ENCODE measurements at regions not wholly inside any gene's neighbourhood (a gene's known extent, or its start where the extent isn't known, plus 50 kb on each side); places are given as distances from the start of the nearest gene placed in this dataset.
A peak's percentile ranks its signal among the peaks of the same experiment; 100 is the strongest.

DNA sequence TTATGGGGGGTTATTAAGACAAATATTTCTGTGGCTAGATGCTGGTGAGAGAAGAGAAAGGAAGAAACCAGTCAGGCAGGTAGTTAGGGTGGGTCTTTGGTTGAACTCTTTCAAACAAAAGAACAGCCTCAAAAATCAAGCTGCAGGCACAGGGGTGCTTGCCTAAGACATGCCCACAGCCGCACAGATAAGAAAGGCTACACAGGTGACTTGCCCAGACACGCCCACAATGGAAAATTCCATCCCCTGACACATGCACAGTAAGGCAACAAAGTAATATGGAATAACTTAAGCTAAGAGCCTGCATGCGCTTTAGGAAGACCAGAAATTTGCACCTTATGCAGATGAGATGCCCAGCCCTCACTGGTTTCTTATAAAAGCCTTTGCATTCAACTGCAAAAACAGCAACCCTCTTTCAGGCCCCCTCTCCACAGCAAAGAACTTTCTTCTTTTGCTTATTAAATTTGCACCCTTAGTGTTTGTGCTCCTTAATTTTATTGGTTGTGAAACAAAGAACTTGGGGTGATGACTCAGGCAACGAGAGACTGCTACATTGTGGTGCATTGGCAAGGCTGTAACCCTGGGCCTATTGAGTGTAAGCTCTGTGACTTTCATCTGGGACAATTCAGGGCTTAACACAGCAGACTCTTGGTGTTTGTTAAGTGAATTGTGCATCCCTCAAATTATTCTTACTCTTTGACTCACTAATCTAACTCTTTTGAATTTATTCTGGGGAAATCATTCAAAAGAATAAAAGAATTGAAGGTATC is 149.4 kb downstream of the RPAP3 start:
- 63% methylated on average over 2 of the region's 4 CpGs for WGBS (ENCODE audit: insufficient coverage, low coverage, low lambda C conversion rate, missing lambda C conversion rate)
- Histone ChIP-seq H3K4me1 (no peaks in the 10 kb centered on the region), H3K36me3 (no peaks in the 10 kb centered on the region), H3K4me3 (no peak overlapping the region), H3K27ac (no peak overlapping the region), H3K27me3 (no peaks in the 10 kb centered on the region), H3K9me3 (no peaks in the 10 kb centered on the region)
- intact Hi-C loops (cut with DNase I), result no loop called here
- DNase-seq (no peak), ATAC-seq (no peak)
- TF ChIP-seq, protein P1, sequence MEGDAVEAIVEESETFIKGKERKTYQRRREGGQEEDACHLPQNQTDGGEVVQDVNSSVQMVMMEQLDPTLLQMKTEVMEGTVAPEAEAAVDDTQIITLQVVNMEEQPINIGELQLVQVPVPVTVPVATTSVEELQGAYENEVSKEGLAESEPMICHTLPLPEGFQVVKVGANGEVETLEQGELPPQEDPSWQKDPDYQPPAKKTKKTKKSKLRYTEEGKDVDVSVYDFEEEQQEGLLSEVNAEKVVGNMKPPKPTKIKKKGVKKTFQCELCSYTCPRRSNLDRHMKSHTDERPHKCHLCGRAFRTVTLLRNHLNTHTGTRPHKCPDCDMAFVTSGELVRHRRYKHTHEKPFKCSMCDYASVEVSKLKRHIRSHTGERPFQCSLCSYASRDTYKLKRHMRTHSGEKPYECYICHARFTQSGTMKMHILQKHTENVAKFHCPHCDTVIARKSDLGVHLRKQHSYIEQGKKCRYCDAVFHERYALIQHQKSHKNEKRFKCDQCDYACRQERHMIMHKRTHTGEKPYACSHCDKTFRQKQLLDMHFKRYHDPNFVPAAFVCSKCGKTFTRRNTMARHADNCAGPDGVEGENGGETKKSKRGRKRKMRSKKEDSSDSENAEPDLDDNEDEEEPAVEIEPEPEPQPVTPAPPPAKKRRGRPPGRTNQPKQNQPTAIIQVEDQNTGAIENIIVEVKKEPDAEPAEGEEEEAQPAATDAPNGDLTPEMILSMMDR (IDR thresholded peaks at IDR 0.05), result no peak
- TF ChIP-seq POLR2A (IDR thresholded peaks at IDR 0.05), result no peak

- intact Hi-C loops (cut with DNase I), result no loop called here
- no peaks in the 10 kb centered on the region for H3K27me3 ChIP-seq
- no peaks in the 10 kb centered on the region for H3K4me1 ChIP-seq
- no peak for TF ChIP-seq POLR2A (IDR thresholded peaks at IDR 0.05)
- TF ChIP-seq, protein P1 (IDR thresholded peaks at IDR 0.05), result no peak
- no peak overlapping the region for H3K4me3 ChIP-seq
- no peaks in the 10 kb centered on the region for H3K9me3 ChIP-seq
- DNase-seq, result no peak
- WGBS (ENCODE audit: insufficient coverage, low coverage, low lambda C conversion rate, missing lambda C conversion rate), result 57% methylated on average over 3 of the region's 3 CpGs
- no peak overlapping the region for H3K27ac ChIP-seq
- H3K36me3 ChIP-seq, result no peaks in the 10 kb centered on the region
- no peak for ATAC-seq
These were observed 151.7 kb downstream of the RPAP3 start for GRCh38 chr12:47554046-47554653.

DNA sequence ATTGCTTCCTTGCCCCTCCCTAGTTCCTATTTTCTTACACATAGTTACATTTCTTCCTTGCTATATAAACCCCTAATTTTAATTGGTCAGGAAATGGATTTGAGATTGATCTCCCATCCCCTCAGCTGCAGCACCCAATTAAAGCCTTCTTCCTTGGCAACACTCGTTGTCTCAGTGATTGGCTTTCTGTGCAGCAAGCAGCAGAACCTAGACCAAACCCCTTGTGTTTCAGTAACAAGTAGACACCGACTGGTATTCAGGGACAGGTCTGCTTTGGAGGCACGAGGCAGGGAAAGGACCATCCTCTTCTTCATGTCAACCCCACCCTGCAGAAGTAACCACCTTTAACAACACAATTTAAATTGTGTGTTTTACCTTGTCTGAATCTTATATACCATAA is 152.6 kb downstream of the RPAP3 start:
- no peaks in the 10 kb centered on the region for H3K27me3 ChIP-seq
- H3K9me3 ChIP-seq, result no peaks in the 10 kb centered on the region
- intact Hi-C loops (cut with DNase I), result no loop called here
- H3K4me3 ChIP-seq, result no peak overlapping the region
- DNase-seq (no peak), ATAC-seq (no peak)
- WGBS (ENCODE audit: insufficient coverage, low coverage, low lambda C conversion rate, missing lambda C conversion rate), result 47% methylated on average over 3 of the region's 3 CpGs
- H3K36me3 ChIP-seq, result no peaks in the 10 kb centered on the region
- no peaks in the 10 kb centered on the region for H3K4me1 ChIP-seq
- TF ChIP-seq POLR2A (IDR thresholded peaks at IDR 0.05), result no peak
- TF ChIP-seq, protein P1 (IDR thresholded peaks at IDR 0.05), result no peak
- H3K27ac ChIP-seq, result no peak overlapping the region

GRCh38 chr12:47551426-47551851 is 154.4 kb downstream of the RPAP3 start:
- no peak overlapping the region for H3K4me3 ChIP-seq
- no peaks in the 10 kb centered on the region for H3K4me1 ChIP-seq
- H3K9me3 ChIP-seq, result no peaks in the 10 kb centered on the region
- WGBS (ENCODE audit: insufficient coverage, low coverage, low lambda C conversion rate, missing lambda C conversion rate), result 56% methylated on average over 3 of the region's 3 CpGs
- DNase-seq (no peak), ATAC-seq (peak; percentile 17 to 46 (median 32))
- H3K27me3 ChIP-seq, result no peaks in the 10 kb centered on the region
- TF ChIP-seq, protein P1 (IDR thresholded peaks at IDR 0.05), result no peak
- TF ChIP-seq POLR2A (IDR thresholded peaks at IDR 0.05), result no peak
- H3K27ac ChIP-seq, result no peak overlapping the region
- intact Hi-C loops (cut with DNase I), result no loop called here
- H3K36me3 ChIP-seq, result no peaks in the 10 kb centered on the region
